B cell (primary cell): ENCODE measurements at regions not wholly inside any gene's neighbourhood (a gene's known extent, or its start where the extent isn't known, plus 50 kb on each side); places are given as distances from the start of the nearest gene placed in this dataset.

Experiments
- EZH2 ChIP-seq: IDR thresholded peaks from 2 replicates; pipeline ENCODE4 v1.6.1; 2012; ENCODE audit warnings: borderline replicate concordance, low read depth, mild to moderate bottlenecking, moderate library complexity, low read length; ENCODE audit not compliant: insufficient read depth, poor library complexity, severe bottlenecking
- TF ChIP-seq, protein P1 (sequence below): fragments of 200-600 bp; IDR thresholded peaks from one replicate; pipeline ENCODE4 v1.8.0; 2022; ENCODE audit warnings: antibody characterized with exemption, mild to moderate bottlenecking

DNA sequence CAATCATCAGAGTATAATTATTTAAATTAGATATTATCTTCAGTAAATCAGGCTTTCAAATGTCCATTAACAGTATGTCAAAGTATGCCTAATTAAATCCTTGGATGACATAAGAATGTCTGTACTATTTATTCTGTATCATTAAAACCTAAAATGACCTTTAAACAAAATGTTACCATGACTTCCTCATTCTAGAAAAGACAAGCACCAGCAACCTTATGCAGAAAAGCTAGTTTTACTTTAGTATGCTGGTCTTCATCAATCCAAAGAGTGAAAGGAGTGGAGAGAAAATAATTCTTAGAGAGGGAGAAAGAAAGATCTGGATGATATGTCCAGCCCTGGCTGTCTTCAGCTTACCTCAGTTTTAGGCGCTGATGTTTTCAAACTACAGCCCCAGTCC lies 140.1 kb upstream of the UBE2E2 start:
- TF ChIP-seq, protein P1, sequence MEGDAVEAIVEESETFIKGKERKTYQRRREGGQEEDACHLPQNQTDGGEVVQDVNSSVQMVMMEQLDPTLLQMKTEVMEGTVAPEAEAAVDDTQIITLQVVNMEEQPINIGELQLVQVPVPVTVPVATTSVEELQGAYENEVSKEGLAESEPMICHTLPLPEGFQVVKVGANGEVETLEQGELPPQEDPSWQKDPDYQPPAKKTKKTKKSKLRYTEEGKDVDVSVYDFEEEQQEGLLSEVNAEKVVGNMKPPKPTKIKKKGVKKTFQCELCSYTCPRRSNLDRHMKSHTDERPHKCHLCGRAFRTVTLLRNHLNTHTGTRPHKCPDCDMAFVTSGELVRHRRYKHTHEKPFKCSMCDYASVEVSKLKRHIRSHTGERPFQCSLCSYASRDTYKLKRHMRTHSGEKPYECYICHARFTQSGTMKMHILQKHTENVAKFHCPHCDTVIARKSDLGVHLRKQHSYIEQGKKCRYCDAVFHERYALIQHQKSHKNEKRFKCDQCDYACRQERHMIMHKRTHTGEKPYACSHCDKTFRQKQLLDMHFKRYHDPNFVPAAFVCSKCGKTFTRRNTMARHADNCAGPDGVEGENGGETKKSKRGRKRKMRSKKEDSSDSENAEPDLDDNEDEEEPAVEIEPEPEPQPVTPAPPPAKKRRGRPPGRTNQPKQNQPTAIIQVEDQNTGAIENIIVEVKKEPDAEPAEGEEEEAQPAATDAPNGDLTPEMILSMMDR: no peak
- TF ChIP-seq EZH2: no peak
